ENCODE measurements at regions not wholly inside any gene's neighbourhood (a gene's known extent, or its start where the extent isn't known, plus 50 kb on each side); places are given as distances from the start of the nearest gene placed in this dataset.

DNA sequence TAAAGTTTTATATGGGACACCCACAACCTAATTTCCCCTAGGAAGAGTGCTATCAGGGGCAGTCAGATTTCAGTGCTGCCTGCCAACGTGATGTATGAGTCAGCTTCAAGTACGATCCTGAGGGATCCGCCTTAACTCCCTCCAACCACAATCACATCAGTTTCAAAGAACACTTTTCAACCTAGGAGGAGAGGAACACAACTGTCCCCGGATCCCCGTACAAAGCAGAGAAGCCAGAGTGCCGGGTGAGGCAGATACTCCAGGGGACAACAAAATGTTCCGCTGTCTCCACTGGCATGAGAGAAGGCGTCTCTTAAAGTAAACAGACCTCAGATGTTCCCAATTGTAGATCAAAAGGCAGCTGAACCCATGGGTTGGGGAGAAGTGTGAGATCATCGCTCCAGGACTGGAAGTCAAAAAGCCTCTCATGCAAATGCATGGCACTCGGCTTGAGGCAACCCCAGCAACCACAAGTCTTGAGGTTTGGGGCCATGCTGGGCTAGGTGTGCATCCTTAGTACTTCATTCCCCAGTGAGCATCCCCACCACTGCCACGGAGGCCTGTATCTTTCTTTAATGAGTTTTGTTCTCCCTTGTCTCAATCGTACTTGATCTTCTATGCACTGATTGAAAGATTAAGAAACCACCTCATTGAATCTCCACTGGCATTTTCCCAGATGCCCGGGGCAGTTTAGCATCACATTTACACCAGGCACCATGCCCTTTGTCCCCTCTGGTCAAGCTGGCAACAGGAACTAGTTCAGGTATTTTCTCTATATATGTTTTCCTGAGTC lies 91.0 kb upstream of the CCBE1 start:
- no peak for DNase-seq (ENCODE audit: low spot score, unreplicated experiment)
- TF ChIP-seq, protein P1, sequence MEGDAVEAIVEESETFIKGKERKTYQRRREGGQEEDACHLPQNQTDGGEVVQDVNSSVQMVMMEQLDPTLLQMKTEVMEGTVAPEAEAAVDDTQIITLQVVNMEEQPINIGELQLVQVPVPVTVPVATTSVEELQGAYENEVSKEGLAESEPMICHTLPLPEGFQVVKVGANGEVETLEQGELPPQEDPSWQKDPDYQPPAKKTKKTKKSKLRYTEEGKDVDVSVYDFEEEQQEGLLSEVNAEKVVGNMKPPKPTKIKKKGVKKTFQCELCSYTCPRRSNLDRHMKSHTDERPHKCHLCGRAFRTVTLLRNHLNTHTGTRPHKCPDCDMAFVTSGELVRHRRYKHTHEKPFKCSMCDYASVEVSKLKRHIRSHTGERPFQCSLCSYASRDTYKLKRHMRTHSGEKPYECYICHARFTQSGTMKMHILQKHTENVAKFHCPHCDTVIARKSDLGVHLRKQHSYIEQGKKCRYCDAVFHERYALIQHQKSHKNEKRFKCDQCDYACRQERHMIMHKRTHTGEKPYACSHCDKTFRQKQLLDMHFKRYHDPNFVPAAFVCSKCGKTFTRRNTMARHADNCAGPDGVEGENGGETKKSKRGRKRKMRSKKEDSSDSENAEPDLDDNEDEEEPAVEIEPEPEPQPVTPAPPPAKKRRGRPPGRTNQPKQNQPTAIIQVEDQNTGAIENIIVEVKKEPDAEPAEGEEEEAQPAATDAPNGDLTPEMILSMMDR (IDR thresholded peaks at IDR 0.05; ENCODE audit: unreplicated experiment): no peak
- peaks cover 9% of the 10 kb centered on the region for H3K27me3 Mint-ChIP-seq

DNA sequence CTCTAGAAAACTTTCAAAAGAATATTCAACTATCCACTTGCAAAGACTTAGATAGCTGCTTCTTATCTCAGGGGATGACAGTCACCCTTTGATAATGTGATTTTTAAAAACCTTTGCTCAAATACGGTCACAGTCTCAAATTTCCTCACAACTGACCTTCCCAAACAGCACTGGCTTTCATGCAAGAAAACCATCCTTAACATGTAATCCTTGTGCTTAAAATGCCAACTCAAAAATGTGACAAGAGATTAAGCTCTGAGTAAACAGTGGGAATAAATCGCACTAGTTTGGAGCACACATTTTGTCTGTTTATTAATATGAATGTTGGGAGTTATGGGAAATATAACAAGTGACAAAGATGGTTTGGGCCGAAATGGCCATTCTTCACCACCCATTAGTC lies 87.5 kb upstream of the CCBE1 start:
- no peak for DNase-seq (ENCODE audit: low spot score, unreplicated experiment)
- Mint-ChIP-seq H3K27ac (no peak overlapping the region), H3K27me3 (peaks cover 12% of the 10 kb centered on the region), H3K36me3 (ENCODE audit: insufficient read depth) (no peaks in the 10 kb centered on the region), H3K9me3 (ENCODE audit: low read depth) (no peaks in the 10 kb centered on the region), H3K4me3 (ENCODE audit: low read depth) (no peak overlapping the region), H3K4me1 (ENCODE audit: low read depth) (peaks cover 6% of the 10 kb centered on the region)
- TF ChIP-seq, protein P1 (IDR thresholded peaks at IDR 0.05; ENCODE audit: unreplicated experiment): no peak

More for the DNA sequence above, 91.0 kb upstream of the CCBE1 start:
- Mint-ChIP-seq H3K9me3 (ENCODE audit: low read depth) (no peaks in the 10 kb centered on the region), H3K27ac (no peak overlapping the region), H3K4me3 (ENCODE audit: low read depth) (no peak overlapping the region), H3K4me1 (ENCODE audit: low read depth) (peaks cover 12% of the 10 kb centered on the region), H3K36me3 (ENCODE audit: insufficient read depth) (no peaks in the 10 kb centered on the region)

DNA sequence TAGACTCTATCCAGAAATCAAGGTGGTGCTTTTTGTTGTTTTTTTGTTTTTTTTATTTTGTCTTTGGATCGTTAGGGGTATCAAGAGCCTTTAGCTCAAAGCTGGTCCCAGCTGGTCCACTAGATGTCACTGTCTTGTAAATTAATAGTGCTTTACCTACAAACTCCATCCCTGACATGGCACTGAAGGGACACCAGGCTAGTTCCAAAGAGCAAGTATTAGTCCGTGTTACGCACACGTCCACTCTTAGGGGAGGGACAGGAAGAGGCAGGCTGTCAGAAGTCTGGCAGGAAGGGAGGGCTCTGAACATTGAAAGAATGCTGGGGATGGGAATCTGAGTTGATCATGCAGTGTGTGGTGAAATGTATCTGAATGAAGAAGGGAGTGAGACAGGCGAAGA lies 85.9 kb upstream of the CCBE1 start:
- no peak for DNase-seq (ENCODE audit: low spot score, unreplicated experiment)
- Mint-ChIP-seq H3K9me3 (ENCODE audit: low read depth) (no peaks in the 10 kb centered on the region), H3K4me3 (ENCODE audit: low read depth) (no peak overlapping the region)

DNA sequence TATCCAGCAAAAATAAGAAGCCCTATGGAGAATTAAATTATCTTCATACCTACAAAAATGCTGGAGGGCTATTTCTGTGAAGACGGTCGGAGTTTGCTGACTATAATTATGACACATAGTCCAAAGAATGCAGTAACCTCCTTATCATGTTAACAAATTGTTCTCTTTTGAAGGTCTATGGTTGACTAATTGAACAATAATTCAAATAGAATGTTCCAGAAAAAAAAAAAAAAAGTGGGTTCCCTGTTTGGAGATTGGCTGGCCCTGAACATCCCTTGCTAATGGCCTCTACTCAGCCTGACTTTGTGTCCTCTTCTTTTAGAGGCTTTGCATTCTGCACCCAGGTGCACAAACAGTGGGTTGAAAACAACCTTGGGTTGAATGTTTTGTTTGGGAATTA lies 82.8 kb upstream of the CCBE1 start:
- TF ChIP-seq, protein P1 (IDR thresholded peaks at IDR 0.05; ENCODE audit: unreplicated experiment): no peak
- peaks cover 12% of the 10 kb centered on the region for H3K27me3 Mint-ChIP-seq
- H3K36me3 Mint-ChIP-seq (ENCODE audit: insufficient read depth): no peaks in the 10 kb centered on the region
- H3K27ac Mint-ChIP-seq: no peak overlapping the region
- H3K4me3 Mint-ChIP-seq (ENCODE audit: low read depth): no peak overlapping the region
- peaks cover 11% of the 10 kb centered on the region for H3K9me3 Mint-ChIP-seq (ENCODE audit: low read depth)
- DNase-seq (ENCODE audit: low spot score, unreplicated experiment): no peak
- H3K4me1 Mint-ChIP-seq (ENCODE audit: low read depth): peaks cover 2% of the 10 kb centered on the region

More for the DNA sequence above, 85.9 kb upstream of the CCBE1 start:
- Mint-ChIP-seq H3K36me3 (ENCODE audit: insufficient read depth) (no peaks in the 10 kb centered on the region), H3K27ac (no peak overlapping the region), H3K27me3 (peaks cover 13% of the 10 kb centered on the region), H3K4me1 (ENCODE audit: low read depth) (peaks cover 6% of the 10 kb centered on the region)
- TF ChIP-seq, protein P1 (IDR thresholded peaks at IDR 0.05; ENCODE audit: unreplicated experiment): peak; percentile 57

DNA sequence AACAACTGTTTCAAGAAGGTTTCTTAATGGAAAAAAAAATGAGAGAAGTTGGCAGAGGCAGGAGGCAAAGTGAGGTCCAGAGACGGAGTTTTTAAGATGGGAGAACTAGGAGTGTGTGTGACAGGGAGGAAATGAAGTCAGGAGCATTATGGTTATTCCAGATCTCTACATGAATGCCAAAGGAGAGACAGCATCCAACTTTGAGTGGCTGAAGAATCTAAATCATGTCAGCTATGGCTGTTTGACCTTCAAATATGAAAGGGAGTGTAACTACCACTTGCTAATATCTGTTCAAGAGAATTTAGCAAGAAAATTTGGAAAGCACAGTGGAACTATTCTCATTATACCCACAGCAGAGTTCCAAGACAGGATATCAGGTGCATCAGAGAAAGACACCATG lies 81.2 kb upstream of the CCBE1 start:
- no peaks in the 10 kb centered on the region for H3K36me3 Mint-ChIP-seq (ENCODE audit: insufficient read depth)
- peaks cover 2% of the 10 kb centered on the region for H3K4me1 Mint-ChIP-seq (ENCODE audit: low read depth)
- no peak overlapping the region for H3K4me3 Mint-ChIP-seq (ENCODE audit: low read depth)
- peaks cover 20% of the 10 kb centered on the region for H3K27me3 Mint-ChIP-seq
- DNase-seq (ENCODE audit: low spot score, unreplicated experiment): no peak
- TF ChIP-seq, protein P1 (IDR thresholded peaks at IDR 0.05; ENCODE audit: unreplicated experiment): no peak
- no peak overlapping the region for H3K27ac Mint-ChIP-seq
- H3K9me3 Mint-ChIP-seq (ENCODE audit: low read depth): peaks cover 11% of the 10 kb centered on the region

Data from progenitor cell of endocrine pancreas (in vitro differentiated cells).